Fibroblast of the aortic adventitia (primary cell): ENCODE measurements at regions not wholly inside any gene's neighbourhood (a gene's known extent, or its start where the extent isn't known, plus 50 kb on each side); places are given as distances from the start of the nearest gene placed in this dataset.

ENCODE experiments used
- DNase-seq: peaks from one replicate; pipeline ENCODE4 v3.0.0-alpha.2; 2010; ENCODE audit warnings: low read depth
- H3K4me3 ChIP-seq: 2 replicates; pipeline ENCODE4 v1.5.1; 2011; ENCODE audit warnings: low read depth, mild to moderate bottlenecking, control low read depth, low read length, moderate library complexity
- CTCF ChIP-seq: IDR thresholded peaks from 2 replicates; pipeline ENCODE4 v1.5.1; 2011; ENCODE audit warnings: mild to moderate bottlenecking, low read length, control low read depth, inconsistent platforms; ENCODE audit not compliant: insufficient read depth

GRCh38 chr13:32828711-32829110, 187.5 kb upstream of the KL start:
- H3K4me3 ChIP-seq, result no peak overlapping the region
- DNase-seq, result no peak
- TF ChIP-seq CTCF, result no peak

GRCh38 chr13:32829269-32829668, 187.0 kb upstream of the KL start:
- no peak for TF ChIP-seq CTCF
- no peak for DNase-seq
- H3K4me3 ChIP-seq, result no peak overlapping the region

GRCh38 chr13:32829676-32830335, 186.4 kb upstream of the KL start:
- no peak for TF ChIP-seq CTCF
- DNase-seq, result peak; percentile 17
- H3K4me3 ChIP-seq, result no peak overlapping the region

- DNase-seq, result no peak
- TF ChIP-seq CTCF, result no peak
- no peak overlapping the region for H3K4me3 ChIP-seq
Observed at GRCh38 chr13:32830336-32831031, 185.7 kb upstream of the KL start.

- no peak for TF ChIP-seq CTCF
- no peak overlapping the region for H3K4me3 ChIP-seq
- no peak for DNase-seq
Observed at GRCh38 chr13:32837307-32837972, 178.8 kb upstream of the KL start.

- H3K4me3 ChIP-seq, result no peak overlapping the region
- DNase-seq, result no peak
- TF ChIP-seq CTCF, result no peak
Observed at GRCh38 chr13:32837973-32838927, 178.0 kb upstream of the KL start.
